Left lung (tissue), 4 donors: ENCODE measurements at regions not wholly inside any gene's neighbourhood (a gene's known extent, or its start where the extent isn't known, plus 50 kb on each side); places are given as distances from the start of the nearest gene placed in this dataset.

Experiments used
- ATAC-seq: fragments of 200-7000 bp; cut with Tn5 transposase; one replicate; pipeline ENCODE4 v1.9.1; 2020; ENCODE audit warnings: moderate library complexity
- DNase-seq, 4 donors: peaks; one replicate each; pipeline ENCODE4 v3.0.0-alpha.2; 2013 to 2020
- H3K27ac ChIP-seq, 2 donors: fragments of 200-600 bp; sonication (generic) in 1 of 2; one replicate each; pipeline versions ENCODE4 v1.5.0 to v1.8.0; 2020 to 2021
- H3K27me3 ChIP-seq, 2 donors: fragments of 200-600 bp; sonication (generic) in 1 of 2; one replicate each; pipeline versions ENCODE4 v1.5.0 to v1.8.0; 2020 to 2021
- H3K36me3 ChIP-seq, 2 donors: fragments of 200-600 bp; sonication (generic) in 1 of 2; one replicate each; pipeline versions ENCODE4 v1.5.0 to v1.8.0; 2020 to 2021
- H3K4me1 ChIP-seq, 2 donors: fragments of 200-600 bp; one replicate each; pipeline ENCODE4 v1.8.0; 2021
- H3K4me3 ChIP-seq, 2 donors: fragments of 200-600 bp; sonication (generic) in 1 of 2; one replicate each; pipeline versions ENCODE4 v1.5.0 to v1.8.0; 2020 to 2021; ENCODE audit warnings: mild to moderate bottlenecking in 1 of 2
- H3K9me3 ChIP-seq, 2 donors: fragments of 200-600 bp; sonication (generic) in 1 of 2; one replicate each; pipeline versions ENCODE4 v1.5.0 to v1.8.0; 2020 to 2021
- CTCF ChIP-seq, 2 donors: fragments of 200-600 bp; sonication (generic) in 1 of 2; IDR thresholded peaks; one replicate each; pipeline versions ENCODE4 v1.5.0 to v1.8.0; 2021; ENCODE audit warnings: antibody characterized with exemption in 2 of 2
- intact Hi-C, 2 donors: fragments of 100-400 bp; cut with DNase I; formaldehyde crosslinking; loops; one replicate each; pipeline versions ENCODE4 v1.11.2 to v1.14.2; 2022
- donor health status: DM: no; HTN: yes; CAD: no.
- donor health status: DM: no; HTN: no; CAD: no.

- intact Hi-C loops, result no loop called here
- no peak for ATAC-seq
- TF ChIP-seq CTCF (IDR thresholded peaks at IDR 0.05), result no peak
Measured at GRCh38 chr10:33732161-33732680, 397.8 kb upstream of the NRP1 start.

GRCh38 chr10:33731322-33731721, 396.9 kb upstream of the NRP1 start:
- no peak for TF ChIP-seq CTCF (IDR thresholded peaks at IDR 0.05)
- no peak for ATAC-seq

More at GRCh38 chr10:33732161-33732680, 397.8 kb upstream of the NRP1 start:
- Histone ChIP-seq H3K27ac (no peak overlapping the region), H3K27me3 (no peaks in the 10 kb centered on the region), H3K4me3 (no peak overlapping the region), H3K36me3 (no peaks in the 10 kb centered on the region), H3K9me3 (no peaks in the 10 kb centered on the region), H3K4me1 (no peaks in the 10 kb centered on the region)
- peak in 2 of 4 donors; percentile 48 to 58 for DNase-seq

GRCh38 chr10:33725430-33725829, 391.0 kb upstream of the NRP1 start:
- intact Hi-C loops, result no loop called here

More at GRCh38 chr10:33731322-33731721, 396.9 kb upstream of the NRP1 start:
- no peak for DNase-seq
- intact Hi-C loops, result no loop called here
- H3K4me3 ChIP-seq, result no peak overlapping the region
- no peaks in the 10 kb centered on the region for H3K36me3 ChIP-seq
- H3K27ac ChIP-seq, result no peak overlapping the region
- H3K9me3 ChIP-seq, result no peaks in the 10 kb centered on the region
- H3K27me3 ChIP-seq, result no peaks in the 10 kb centered on the region
- H3K4me1 ChIP-seq, result no peaks in the 10 kb centered on the region

GRCh38 chr10:33723181-33723580, 388.7 kb upstream of the NRP1 start:
- no peak overlapping the region for H3K27ac ChIP-seq
- no peak for TF ChIP-seq CTCF (IDR thresholded peaks at IDR 0.05)
- H3K4me1 ChIP-seq, result no peaks in the 10 kb centered on the region
- ATAC-seq, result no peak
- no peaks in the 10 kb centered on the region for H3K27me3 ChIP-seq
- intact Hi-C loops, result no loop called here
- no peak overlapping the region for H3K4me3 ChIP-seq
- peaks cover 0 to 10% of the 10 kb centered on the region in 2 donors for H3K9me3 ChIP-seq
- no peaks in the 10 kb centered on the region for H3K36me3 ChIP-seq
- DNase-seq, result no peak

More at GRCh38 chr10:33725430-33725829, 391.0 kb upstream of the NRP1 start:
- ATAC-seq, result no peak
- DNase-seq, result no peak
- TF ChIP-seq CTCF (IDR thresholded peaks at IDR 0.05), result no peak
- H3K27ac ChIP-seq, result no peak overlapping the region
- H3K27me3 ChIP-seq, result no peaks in the 10 kb centered on the region
- no peaks in the 10 kb centered on the region for H3K36me3 ChIP-seq
- no peak overlapping the region for H3K4me3 ChIP-seq
- H3K9me3 ChIP-seq, result peaks cover 0 to 3% of the 10 kb centered on the region in 2 donors
- no peaks in the 10 kb centered on the region for H3K4me1 ChIP-seq

GRCh38 chr10:33722067-33722466, 387.6 kb upstream of the NRP1 start:
- intact Hi-C loops, result no loop called here
- no peak for TF ChIP-seq CTCF (IDR thresholded peaks at IDR 0.05)
- DNase-seq (no peak), ATAC-seq (no peak)
- no peaks in the 10 kb centered on the region for H3K4me1 ChIP-seq
- H3K27ac ChIP-seq, result no peak overlapping the region
- no peaks in the 10 kb centered on the region for H3K27me3 ChIP-seq
- H3K9me3 ChIP-seq, result peaks cover 0 to 10% of the 10 kb centered on the region in 2 donors
- H3K36me3 ChIP-seq, result no peaks in the 10 kb centered on the region
- no peak overlapping the region for H3K4me3 ChIP-seq
